GM18520 (cell line): ENCODE measurements at regions not wholly inside any gene's neighbourhood (a gene's known extent, or its start where the extent isn't known, plus 50 kb on each side); places are given as distances from the start of the nearest gene placed in this dataset.

Source experiments
- ATAC-seq: cut with Tn5 transposase; IDR thresholded peaks from one replicate; pipeline ENCODE4 v1.9.1; 2021; ENCODE audit not compliant: unreplicated experiment

DNA sequence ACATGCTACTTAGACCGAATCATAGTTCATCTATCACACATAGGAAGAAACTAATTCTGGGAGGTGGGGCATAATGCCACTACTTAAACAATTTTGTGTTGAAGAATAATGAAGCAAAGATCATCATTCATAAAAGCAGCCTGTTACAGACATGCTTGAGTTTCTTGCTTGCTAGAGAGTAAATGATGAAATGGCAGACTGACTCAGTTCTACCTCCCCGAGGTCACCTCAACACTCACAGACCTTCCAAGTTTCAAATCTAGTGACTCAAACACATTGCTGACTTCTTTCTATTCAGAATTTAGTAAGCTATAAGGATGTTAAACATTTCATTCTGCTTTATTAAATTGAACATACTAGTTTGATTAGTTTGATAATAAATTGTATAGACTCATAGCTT, 636.5 kb upstream of the FRG1 start:
- no peak for ATAC-seq

DNA sequence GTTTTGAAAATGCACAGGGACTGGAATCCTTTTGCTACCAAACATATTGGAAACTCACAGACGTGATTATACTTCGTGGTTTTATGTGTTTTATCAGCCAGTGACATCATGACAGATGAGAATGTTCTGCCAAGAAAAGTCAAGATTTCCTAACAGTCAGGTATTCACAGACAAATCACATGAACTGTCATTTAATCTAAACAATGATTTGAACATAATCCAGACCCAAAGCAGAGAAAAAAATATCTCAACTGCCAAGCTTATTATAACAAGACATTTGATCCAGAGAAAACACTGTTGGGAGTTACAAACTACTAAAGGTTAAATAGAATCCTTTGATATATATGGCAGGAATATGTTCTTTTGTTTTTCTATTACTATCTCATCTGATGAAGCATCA, 635.9 kb upstream of the FRG1 start:
- no peak for ATAC-seq

DNA sequence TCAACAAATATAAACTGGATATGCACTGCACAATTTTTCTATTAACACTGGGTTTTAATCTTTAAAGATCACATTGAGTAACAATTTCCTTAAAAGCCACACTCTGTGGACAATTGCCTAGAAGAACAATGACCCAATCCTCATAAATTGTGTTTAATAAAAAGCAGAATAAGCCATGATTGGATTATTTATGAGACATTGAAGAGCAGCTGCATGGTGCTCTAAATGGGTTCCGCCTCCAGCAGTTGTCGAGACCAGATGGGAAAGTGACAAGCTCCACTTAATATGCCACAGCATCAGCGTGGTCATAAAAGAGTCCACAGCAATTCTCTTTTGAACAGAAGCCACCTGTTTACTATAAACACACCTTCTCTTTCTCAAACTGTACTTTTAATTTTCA, 635.2 kb upstream of the FRG1 start:
- ATAC-seq, result no peak

DNA sequence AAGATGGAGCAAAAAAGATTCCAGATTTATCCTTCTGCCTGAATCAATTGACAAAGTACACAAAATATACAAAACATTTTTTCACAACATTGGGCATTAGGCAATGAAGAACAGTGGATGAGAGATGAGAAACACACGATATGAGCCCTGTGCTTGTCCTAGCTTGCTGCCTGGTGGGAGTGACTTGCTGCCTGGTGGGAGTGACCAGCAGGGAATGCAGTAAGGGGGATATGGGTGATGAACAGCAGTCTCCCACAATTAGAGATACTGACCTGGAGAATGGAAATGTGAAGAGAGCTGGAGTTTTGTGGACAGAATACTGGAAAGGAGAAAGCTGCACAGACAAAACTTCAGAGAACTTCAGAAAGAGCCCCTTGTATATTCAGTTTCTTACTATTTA, 629.4 kb upstream of the FRG1 start:
- no peak for ATAC-seq

DNA sequence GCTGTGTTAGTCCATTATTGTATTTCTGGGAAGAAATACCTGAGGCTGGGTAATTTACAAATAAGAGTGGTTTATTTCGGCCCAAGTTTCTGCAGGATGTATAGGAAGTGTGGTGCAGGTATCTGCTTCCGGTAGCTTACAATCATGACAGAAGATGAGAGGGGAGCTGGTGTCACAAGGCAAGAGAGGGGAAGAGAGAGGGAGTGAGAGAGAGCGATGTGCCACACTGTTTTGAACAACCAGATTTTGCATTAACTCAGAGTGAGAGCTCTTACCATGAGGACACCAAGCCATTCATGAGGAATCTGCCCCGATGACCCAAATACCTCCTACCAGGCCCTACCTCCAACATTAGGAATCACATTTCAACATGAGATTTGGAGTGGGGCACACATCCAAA, 627.6 kb upstream of the FRG1 start:
- ATAC-seq, result no peak

DNA sequence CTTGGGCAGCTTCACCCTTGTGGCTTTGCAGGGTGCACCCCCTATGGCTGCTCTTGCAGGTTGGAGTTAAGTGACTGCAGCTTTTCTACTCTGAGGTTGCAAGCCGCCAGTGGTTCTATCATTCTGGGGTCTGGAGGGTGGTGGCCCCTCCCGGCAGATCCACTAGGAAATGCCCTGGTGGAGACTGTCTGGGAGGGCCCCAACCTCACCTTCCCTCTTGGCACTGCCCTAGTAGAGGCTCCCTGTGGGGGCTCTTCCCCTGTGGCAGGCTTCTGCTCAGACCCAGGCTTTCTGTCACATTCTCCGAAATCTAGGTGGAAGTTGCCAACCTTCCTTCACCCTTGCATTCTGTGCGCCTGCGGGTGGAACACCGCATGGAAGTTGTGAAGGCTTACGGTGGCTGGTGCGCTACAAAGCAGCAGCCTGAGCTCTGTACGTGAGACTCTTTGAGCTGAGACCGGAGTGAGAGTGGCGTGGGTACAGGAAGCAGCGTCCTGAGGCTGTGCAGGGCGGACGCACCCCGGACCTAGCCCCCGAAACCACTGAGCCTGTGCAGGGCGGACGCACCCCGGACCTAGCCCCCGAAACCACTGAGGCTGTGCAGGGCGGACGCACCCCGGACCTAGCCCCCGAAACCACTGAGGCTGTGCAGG, 626.7 kb upstream of the FRG1 start:
- ATAC-seq, result no peak

DNA sequence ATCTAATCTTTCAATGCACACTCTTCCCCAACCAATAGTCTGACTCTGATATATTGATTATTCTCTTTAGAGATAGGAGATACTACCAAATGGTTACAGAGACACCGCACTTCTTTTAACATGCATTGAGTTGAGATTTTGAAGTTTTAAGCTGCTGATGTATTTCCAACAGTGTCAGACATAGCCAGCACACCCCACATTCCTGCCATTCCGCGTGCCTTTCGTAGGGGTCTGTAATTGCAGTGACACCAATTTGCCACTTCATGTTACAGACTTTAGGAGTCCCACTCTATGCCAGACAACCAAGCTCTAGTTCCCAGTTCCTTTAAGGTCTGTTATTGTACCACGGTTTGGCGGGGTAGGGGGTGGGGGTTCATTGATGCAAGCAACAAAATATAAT, 618.2 kb upstream of the FRG1 start:
- no peak for ATAC-seq

DNA sequence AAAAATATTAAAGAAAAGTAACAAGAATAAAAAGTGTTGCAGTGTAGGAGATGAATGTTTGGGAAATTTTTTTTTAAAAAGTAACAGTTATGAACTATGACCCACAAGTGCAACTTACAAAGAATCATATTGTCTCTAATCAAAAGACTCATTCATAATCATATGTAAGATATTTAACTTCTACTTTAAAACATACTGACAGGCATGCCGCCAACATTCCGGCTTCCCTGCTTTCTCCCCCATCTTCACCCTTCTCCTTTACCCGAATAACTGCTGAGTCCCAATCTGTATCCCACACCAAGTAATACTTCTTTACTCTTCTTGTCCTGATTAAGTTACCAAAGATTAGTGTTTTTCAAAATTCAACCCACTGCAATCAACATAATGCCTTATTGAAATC, 598.8 kb upstream of the FRG1 start:
- no peak for ATAC-seq

DNA sequence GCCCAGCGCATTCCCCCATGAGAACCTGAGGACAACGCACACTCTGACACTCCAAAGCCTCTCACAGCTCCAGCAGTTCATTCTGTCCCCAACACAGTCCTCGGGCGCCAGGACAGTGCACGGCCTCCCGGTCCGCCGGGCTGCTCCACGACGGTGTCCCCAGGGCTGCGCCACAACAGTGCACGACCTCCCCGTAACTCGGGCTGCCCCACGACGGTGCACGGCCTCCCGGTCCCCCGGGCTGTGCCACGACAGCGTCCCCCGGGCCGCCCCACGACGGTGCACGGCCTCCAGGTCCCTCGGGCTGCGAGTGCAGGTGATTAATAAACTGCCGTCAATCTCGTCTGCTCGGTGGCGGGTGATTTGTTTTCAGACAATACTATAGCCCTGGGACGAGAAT, 585.1 kb upstream of the FRG1 start:
- ATAC-seq, result no peak

DNA sequence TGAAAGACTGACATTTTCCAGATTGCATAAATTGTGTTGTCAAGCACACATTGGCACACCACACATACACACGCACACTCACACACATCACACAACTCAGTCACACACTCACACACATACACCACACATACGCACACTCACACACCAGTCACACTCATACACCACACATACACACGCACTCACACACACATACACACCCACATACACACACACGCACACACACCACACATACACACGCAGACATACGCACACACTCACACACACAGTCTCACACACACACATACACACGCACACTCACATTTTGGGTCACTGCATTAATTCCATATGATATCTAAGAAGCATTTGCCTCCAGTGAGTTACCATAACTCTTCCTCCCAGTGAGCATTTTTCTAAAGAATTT, 578.3 kb upstream of the FRG1 start:
- ATAC-seq, result no peak

DNA sequence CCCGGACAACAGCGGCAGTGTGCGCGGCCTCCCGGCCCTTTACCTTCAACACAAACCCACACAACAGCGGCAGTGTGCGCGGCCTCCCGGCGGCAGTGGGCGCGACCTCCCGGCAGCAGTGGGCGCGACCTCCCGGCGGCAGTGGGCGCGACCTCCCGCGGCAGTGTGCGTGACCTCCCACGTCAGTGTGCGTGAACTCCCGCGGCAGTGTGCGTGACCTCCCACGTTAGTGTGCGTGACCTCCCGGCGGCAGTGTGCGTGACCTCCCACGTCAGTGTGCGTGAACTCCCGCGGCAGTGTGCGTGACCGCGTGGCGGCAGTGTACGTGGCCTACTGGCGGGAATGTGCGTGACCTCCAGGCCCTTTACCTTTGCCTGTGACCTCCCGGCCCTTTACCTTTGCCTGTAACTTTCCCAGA, 576.6 kb upstream of the FRG1 start:
- no peak for ATAC-seq

DNA sequence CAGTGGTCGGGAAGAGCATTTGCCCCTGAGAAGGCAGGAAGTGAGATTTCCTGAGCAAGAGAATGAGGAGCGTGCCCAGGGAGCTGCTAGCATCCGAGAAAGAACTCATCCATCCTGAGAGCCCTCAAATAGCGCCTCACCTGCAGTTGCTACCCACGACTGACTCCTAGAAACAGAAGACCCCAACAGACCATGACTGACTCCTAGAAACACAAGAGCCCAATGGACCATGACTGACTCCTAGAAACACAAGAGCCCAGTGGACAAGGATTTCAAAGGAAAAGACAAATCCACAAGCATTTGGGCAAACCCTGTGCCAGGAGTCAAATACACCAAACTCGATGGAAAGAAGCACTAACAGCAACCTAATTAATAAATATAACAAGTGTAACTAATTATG, 575.2 kb upstream of the FRG1 start:
- no peak for ATAC-seq

DNA sequence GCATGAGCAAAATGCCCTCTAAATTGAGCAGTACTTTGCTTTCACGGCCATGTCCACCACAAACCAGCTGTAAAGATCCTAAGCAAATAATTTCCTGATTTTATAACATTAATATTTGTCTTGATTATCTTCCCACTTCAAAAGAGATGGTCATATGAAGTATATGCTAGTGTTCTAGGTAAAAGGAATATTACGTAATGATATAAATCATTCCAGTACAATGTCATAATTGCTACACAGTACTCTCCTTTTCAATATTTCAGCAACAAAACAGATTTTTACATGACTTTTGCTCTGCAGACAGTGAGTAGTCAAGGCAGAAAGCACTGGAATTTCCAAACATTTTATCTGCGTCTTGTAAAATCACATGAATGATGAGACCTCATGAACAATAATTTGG, 572.8 kb upstream of the FRG1 start:
- ATAC-seq, result no peak

DNA sequence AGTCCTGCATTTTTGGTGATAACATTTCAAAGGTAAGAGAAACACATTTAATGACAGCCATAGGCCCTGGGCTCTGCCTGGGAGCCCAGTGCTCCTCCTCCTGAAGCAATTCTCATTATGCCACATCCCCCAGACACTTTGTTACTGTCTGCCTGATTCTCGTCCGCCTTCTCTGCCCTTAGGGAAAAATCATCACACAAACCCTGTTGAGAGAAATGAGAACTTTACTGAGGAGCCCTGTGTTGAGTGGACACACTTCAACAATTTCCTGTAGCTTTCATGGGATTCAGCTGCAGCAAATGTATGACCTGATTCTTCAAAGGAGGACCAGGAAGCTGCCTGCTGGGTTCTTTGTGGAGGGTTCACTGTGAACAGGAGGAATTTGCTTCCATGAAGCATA, 566.5 kb upstream of the FRG1 start:
- ATAC-seq, result no peak

DNA sequence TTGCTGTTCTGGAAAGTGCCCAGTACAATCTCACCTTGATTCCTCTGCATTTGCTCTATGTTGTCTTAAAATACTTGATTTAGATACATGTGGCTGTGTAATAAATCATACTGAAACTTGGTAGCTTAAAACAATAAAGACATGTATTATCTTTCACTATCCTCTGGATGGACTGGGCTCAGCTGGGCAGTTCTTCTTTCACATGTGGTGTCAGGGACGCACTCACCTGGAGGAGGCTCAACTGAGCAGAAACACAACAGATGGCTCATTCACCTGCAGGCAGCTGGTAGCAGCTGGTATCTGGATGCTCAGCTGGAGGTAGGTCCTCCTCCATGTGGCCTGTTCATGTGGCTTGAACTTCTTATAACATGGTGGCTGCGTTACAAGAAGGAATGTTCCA, 563.8 kb upstream of the FRG1 start:
- no peak for ATAC-seq

DNA sequence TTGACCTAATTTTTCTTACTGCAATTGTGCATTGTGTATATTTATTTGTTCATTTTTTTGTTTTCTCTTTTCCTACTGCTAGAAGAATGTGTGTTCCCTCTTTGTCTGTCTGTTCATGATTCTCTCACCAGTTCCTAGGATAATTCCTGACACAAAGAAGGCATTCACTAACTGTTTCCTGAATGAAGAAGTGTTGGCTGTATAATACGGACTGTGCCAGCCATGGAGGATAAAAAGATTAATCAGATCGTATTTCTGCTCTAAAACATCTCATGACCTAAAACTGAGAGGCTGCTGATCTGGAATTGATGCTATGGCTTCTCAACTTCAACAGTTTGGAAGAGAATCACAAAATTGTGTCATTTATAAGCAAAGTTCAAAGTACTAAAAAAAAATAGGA, 563.1 kb upstream of the FRG1 start:
- ATAC-seq, result no peak

DNA sequence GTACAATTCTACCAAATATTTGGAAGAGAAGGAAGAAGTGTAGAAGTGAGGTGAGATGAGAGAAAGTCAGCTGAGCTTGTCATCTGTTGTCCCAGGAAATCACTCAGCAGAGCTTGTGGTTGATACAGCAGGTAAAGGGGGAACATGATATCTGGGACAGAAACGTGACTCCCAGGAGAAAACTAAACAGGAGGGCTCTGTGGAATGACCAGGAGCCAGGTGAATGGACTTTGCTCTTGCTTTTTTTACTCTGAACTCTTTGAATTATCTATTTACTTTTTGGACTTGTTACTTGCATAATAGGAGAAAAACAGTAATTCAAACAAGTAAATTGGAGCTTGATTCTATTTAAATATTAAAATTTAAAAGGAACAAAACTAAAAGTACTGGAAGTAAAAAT, 555.6 kb upstream of the FRG1 start:
- no peak for ATAC-seq

DNA sequence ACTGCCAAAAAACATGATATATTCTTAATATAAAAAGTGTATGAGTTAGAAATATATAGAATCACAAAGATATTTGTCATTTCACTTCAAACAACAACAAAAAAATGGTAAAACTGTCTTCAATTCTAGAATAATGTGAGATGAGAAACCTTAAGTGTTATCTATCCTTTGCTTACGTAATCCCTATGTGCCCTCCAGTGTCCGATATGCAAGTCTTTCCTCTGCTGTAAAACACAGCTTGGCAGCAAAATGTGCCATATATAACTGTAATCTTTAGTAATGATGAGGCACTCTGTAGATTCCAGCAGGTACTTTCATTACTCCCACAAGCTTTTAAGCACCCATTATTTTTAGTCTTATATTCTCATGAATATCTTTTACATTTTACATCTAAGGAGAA, 555.1 kb upstream of the FRG1 start:
- no peak for ATAC-seq

DNA sequence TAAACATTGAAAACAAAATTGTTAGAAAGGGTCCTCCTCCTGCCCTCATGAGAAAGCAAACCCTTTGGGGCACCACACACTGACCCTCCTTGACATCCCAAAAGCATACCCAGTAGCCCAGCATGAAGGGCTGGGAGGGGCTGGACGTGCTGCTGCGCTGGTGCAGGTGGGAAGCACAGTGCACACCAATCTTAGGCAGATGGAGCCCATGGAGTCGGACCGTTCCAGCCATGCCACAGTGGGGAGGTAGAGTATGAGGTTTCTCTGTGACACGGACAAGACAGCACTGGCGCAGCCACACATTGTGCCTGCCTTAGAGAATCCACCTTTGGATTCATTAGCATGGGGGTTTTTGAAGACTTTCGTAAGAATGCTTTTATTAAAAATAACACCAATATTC, 544.2 kb upstream of the FRG1 start:
- no peak for ATAC-seq

DNA sequence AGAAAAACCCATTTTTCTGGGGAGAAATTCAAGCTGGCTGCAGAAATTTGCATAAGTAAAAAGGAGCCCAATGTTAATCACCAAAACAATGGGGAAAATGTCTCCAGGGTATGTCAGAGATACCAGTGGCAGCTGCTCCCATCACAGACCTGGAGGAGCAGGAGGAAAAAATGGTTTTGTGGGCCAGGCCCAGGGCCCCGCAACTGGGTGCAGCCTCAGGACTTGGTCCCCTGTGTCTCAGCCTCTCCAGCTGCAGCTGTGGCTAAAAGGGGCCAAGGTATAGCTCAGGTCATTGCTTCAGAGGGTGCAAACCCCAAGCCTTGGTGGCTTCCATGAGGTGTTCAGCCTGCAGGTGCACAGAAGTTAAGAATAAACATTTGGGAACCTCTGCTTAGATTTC, 536.4 kb upstream of the FRG1 start:
- no peak for ATAC-seq

DNA sequence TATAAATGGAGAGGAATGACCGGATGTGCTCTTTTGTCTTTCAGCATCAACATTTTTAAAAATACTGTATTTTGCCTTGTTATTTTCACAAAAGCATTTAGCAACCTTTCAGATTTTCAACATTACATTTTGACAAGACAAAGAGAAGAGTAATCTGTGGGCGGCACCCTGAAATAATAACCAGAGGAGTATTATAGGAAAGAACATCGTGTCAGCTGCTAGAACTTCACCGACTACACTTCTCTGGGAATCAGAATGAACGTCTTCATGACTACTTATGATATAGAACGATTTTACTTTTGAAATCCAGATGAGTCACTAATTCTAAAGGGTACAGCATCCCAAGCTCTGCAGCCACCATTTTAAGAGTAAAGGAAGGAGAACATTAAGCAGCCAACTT, 531.5 kb upstream of the FRG1 start:
- ATAC-seq, result no peak

DNA sequence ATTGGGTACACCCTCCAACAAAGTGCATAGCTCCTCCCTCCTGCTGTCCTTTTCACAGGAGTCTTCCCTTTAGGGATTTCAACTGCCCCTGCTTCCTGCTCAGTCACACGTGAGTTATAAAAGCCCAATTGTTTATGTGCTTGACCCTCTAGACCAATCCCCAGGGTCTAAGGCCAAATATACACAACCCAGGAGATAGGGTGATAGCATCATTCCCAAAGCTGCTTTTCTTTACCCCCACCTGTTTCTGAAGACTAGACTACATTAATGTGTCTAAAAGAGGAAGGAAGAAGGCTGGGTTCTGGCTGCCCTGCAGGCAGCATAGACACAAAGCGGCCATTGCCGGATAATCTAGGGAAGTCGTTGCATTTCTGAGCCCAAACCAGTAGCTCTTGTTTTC, 526.7 kb upstream of the FRG1 start:
- no peak for ATAC-seq

DNA sequence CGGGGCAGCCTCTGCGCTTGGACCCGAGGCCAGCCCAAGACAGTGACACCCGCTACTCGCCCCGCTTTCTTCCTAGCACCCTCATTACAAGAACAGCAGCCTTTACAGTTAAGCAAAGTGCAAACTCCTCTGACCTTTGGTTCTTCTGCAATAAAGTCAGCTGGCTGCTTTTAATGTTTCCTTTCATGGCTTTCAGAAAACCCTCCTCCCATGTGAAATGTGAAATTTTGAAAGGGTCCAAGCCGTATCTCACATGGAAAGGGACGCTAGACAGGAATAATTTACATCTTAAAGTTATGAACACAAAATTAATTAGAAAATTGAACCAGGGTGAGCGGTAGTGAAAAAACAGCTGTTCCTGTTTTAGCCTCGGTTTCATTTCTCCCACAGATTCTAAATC, 520.1 kb upstream of the FRG1 start:
- ATAC-seq, result no peak

DNA sequence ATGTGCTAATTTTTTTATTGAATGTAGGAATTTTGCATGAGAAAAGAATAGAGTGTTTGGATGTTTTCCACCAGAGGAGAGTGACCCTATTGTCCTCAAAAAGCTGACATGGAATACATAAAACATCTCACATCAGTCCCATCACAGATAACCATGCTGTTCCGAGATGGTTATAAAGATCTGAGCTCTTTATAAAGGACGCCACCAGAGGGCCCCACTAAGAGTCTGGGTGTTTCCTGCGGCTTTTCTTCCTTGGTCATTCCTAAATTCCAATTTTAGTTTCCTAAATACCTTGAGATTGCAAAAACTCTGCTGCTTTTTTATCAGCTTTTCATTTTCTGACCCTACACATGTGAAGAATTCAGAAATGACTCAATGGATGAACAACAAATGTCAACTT, 504.5 kb upstream of the FRG1 start:
- ATAC-seq, result no peak
